Brain microvascular endothelial cell (primary cell): ENCODE measurements at regions not wholly inside any gene's neighbourhood (a gene's known extent, or its start where the extent isn't known, plus 50 kb on each side); places are given as distances from the start of the nearest gene placed in this dataset.

ENCODE experiments used
- DNase-seq: peaks from one replicate; pipeline ENCODE4 v3.0.0-alpha.2; 2020
- H3K27ac ChIP-seq: fragments of 250-450 bp; sonication (Bioruptor Pico); 2 replicates; pipeline ENCODE4 v1.5.1; 2020; ENCODE audit warnings: mild to moderate bottlenecking, moderate library complexity
- H3K27me3 ChIP-seq: fragments of 250-450 bp; sonication (Bioruptor Pico); replicated peaks from 2 replicates; pipeline ENCODE4 v1.5.1; 2020; ENCODE audit warnings: mild to moderate bottlenecking
- H3K36me3 ChIP-seq: fragments of 250-450 bp; sonication (Bioruptor Pico); replicated peaks from 2 replicates; pipeline ENCODE4 v1.5.1; 2020; ENCODE audit warnings: mild to moderate bottlenecking
- H3K4me3 ChIP-seq: 2 replicates; pipeline ENCODE4 v1.5.1; 2011; ENCODE audit warnings: low read depth, mild to moderate bottlenecking, control low read depth, low read length, moderate library complexity
- CTCF ChIP-seq: IDR thresholded peaks from 2 replicates; pipeline ENCODE4 v1.5.1; 2011; ENCODE audit warnings: low read depth, mild to moderate bottlenecking, moderate library complexity, low read length, control low read depth, inconsistent platforms; ENCODE audit errors: missing control alignments
- in situ Hi-C: cut with HindIII; loops from 2 replicates; pipeline ENCODE4 v1.10.0; 2017; ENCODE audit warnings: low sequenced_read_pairs, low pct_ligation_motif_present

DNA sequence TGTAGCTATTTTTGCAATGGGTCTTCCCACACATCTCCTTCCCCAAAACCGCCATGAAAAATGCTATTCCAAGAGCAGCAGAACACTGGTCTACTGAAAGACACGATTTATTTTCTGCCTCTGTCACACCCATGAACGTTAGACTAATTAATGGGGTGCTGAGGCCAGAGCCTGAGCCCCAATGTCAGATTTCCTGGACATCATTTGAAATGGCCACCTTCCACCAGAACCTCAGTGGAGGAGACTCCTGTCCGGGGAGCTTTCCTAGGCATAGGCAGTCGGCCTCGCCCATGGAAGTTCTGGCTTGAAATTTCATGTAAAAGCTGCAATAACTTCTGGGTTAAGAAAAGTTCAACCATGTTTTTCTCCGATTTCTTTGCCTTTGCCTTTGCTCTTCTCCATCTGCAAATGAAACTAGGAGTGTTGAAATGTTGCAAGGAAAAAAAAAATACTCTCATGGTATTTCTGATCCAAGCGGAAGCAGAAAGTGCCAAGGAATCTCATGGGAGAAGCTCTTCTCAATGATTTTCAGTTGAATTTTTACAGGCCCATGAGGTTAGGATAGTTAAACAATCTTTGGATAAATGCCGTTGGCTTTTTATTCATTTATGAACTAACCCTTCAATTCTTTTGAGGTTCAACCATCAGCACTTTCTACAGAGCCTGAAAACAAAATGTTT lies 570.8 kb upstream of the MGMT start:
- H3K27ac ChIP-seq = no peak overlapping the region
- no peak for TF ChIP-seq CTCF
- no peaks in the 10 kb centered on the region for H3K27me3 ChIP-seq
- no peaks in the 10 kb centered on the region for H3K36me3 ChIP-seq
- no peak overlapping the region for H3K4me3 ChIP-seq
- no peak for DNase-seq
- in situ Hi-C loops = no loop called here

- DNase-seq = no peak
- in situ Hi-C loops = no loop called here
- H3K4me3 ChIP-seq = no peak overlapping the region
These were observed 570.1 kb upstream of the MGMT start for GRCh38 chr10:128896963-128897362.

DNA sequence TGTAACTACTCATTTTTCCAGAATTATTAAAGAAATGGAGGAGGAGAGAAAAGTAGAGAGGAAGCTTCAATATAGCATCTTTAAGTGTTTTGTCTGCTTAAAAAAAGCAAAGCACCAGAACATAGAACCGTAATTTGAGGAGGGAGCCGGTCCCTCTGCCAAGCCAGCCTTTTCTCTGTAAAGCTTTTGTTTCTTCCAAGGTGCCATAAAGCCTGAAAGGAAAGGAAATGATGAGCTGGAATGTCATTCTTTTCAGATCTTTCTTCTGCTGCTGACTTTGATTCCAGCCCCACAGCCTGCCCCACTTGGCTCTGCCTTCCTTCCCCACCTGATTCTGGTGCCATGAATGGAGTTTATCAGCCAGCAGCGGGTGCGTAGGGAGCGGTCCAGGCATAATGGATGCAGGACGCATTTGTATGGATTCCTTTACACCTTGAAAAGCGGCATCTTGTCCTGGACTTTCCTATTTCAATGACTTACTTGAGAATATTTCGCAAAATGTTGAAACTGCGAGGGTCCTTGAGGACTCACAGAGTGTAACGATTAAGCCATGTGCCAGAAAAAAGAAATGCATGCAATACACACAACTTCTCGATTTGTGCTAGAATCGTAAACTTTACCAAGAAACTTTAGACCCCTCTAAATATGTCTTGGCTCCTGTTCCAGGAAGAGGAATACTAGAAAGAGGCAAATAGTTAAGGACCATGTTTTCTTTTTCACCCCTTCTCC lies 569.5 kb upstream of the MGMT start:
- no peaks in the 10 kb centered on the region for H3K36me3 ChIP-seq
- TF ChIP-seq CTCF = no peak

More at GRCh38 chr10:128896963-128897362, 570.1 kb upstream of the MGMT start:
- Histone ChIP-seq H3K27me3 (no peaks in the 10 kb centered on the region), H3K27ac (no peak overlapping the region), H3K36me3 (no peaks in the 10 kb centered on the region)
- TF ChIP-seq CTCF = no peak

DNA sequence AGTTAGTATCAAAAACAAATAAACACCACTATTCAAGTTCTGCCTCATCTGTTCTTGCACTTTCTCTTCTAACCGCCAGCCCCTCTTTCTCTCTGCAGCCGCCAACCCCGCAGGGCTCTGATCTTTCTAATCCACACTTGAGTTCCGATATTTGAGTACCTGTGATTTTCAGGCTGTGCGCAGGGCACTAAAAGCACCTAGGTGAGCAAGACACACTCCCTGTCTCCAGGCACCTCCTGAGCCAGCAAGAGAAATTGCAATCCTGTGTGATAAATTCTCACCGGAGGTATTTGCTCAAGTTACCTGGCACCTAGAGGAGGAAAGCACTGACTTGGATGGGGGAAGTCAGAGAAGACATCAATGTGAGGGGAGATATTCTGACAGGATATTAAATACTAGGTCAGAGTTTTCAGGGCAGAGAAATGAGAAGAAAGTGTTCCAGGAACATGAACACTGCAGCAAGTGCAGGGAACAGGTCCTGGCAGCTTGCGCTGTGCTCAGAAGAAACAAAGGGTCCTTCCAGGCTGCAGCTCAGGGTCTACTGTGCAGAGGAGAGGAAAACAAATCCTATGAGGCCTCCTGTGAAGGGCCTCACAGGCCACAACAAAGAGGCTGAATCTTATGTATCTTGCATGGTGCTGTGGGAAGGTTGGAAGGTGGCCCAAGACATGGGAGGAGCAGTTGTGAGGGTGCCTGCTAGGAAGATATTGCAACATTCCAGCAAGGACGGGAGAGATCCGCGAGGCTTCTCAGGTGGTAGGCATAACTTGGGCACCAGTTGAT lies 568.7 kb upstream of the MGMT start:
- TF ChIP-seq CTCF = no peak
- Histone ChIP-seq H3K36me3 (no peaks in the 10 kb centered on the region), H3K27ac (no peak overlapping the region), H3K4me3 (no peak overlapping the region), H3K27me3 (no peaks in the 10 kb centered on the region)
- DNase-seq = no peak
- in situ Hi-C loops = no loop called here

More for the DNA sequence above, 569.5 kb upstream of the MGMT start:
- Histone ChIP-seq H3K27me3 (no peaks in the 10 kb centered on the region), H3K27ac (no peak overlapping the region), H3K4me3 (no peak overlapping the region)
- in situ Hi-C loops = no loop called here
- no peak for DNase-seq

GRCh38 chr10:128898916-128899195 lies 568.2 kb upstream of the MGMT start:
- no peak for TF ChIP-seq CTCF
- in situ Hi-C loops = no loop called here
- no peaks in the 10 kb centered on the region for H3K36me3 ChIP-seq
- H3K27me3 ChIP-seq = no peaks in the 10 kb centered on the region
- no peak for DNase-seq
- no peak overlapping the region for H3K4me3 ChIP-seq
- H3K27ac ChIP-seq = no peak overlapping the region
